Mammary epithelial cell (primary cell): ENCODE measurements at regions not wholly inside any gene's neighbourhood (a gene's known extent, or its start where the extent isn't known, plus 50 kb on each side); places are given as distances from the start of the nearest gene placed in this dataset.

Experiments used
- CTCF ChIP-seq, 2 donors: IDR thresholded peaks in 1 of 2; conservative IDR thresholded peaks in 1 of 2; 2 replicates each; pipeline ENCODE4 v1.5.1; 2011 to 2012; ENCODE audit warnings: inconsistent platforms in 2 of 2, low read length in 2 of 2, mild to moderate bottlenecking in 2 of 2, control low read depth in 1 of 2, low read depth in 1 of 2; ENCODE audit not compliant: insufficient read depth in 1 of 2; ENCODE audit errors: extremely low read depth in 1 of 2
- EZH2 ChIP-seq: IDR thresholded peaks from 2 replicates; pipeline ENCODE4 v1.6.1; 2012; ENCODE audit warnings: low read length, inconsistent platforms, borderline replicate concordance

- TF ChIP-seq CTCF (conservative IDR thresholded peaks at IDR 0.05 in 1 of 2, IDR thresholded peaks at IDR 0.05 in 1 of 2; ENCODE audit: extremely low read depth in 1 of 2, insufficient read depth in 1 of 2, low read depth in 1 of 2, low read length in 2 of 2) = no peak
- no peak for TF ChIP-seq EZH2
These were observed 458.6 kb upstream of the ZNF385D start for GRCh38 chr3:22209578-22209977.
